Fibroblast of lung (primary cell): ENCODE measurements at regions not wholly inside any gene's neighbourhood (a gene's known extent, or its start where the extent isn't known, plus 50 kb on each side); places are given as distances from the start of the nearest gene placed in this dataset.

Source experiments
- EZH2 ChIP-seq: IDR thresholded peaks from 2 replicates; pipeline ENCODE4 v1.5.1; 2012; ENCODE audit warnings: low read length, control low read depth, mild to moderate bottlenecking; ENCODE audit errors: missing control alignments
- TF ChIP-seq, protein P1 (sequence below), 2 donors: IDR thresholded peaks in 1 of 2; conservative IDR thresholded peaks in 1 of 2; 1 replicate in 1 of 2; 2 replicates in 1 of 2; pipeline ENCODE4 v1.5.1; 2011 to 2012; ENCODE audit warnings: low read length in 2 of 2, control low read depth in 1 of 2, inconsistent platforms in 1 of 2, low read depth in 1 of 2, mild to moderate bottlenecking in 1 of 2

DNA sequence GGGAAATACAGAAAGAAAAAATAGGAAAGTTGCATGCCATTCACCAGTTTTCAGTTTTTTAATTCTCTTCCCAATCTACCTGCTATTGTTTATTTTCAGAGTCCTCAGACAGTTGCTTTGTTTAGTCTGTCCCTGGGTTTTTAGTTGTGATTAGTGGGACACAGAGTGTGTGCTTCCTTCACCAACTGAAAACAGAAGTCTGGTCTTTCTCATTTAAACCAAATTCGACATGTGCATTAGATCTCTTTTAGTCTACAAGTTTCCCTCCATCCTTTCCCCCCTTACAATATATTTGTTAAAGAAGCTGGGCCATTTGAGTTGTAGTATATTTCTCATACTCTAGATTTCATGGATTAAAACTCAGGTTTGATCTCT, 58.7 kb upstream of the STMND1 start:
- TF ChIP-seq, protein P1, sequence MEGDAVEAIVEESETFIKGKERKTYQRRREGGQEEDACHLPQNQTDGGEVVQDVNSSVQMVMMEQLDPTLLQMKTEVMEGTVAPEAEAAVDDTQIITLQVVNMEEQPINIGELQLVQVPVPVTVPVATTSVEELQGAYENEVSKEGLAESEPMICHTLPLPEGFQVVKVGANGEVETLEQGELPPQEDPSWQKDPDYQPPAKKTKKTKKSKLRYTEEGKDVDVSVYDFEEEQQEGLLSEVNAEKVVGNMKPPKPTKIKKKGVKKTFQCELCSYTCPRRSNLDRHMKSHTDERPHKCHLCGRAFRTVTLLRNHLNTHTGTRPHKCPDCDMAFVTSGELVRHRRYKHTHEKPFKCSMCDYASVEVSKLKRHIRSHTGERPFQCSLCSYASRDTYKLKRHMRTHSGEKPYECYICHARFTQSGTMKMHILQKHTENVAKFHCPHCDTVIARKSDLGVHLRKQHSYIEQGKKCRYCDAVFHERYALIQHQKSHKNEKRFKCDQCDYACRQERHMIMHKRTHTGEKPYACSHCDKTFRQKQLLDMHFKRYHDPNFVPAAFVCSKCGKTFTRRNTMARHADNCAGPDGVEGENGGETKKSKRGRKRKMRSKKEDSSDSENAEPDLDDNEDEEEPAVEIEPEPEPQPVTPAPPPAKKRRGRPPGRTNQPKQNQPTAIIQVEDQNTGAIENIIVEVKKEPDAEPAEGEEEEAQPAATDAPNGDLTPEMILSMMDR (conservative IDR thresholded peaks at IDR 0.05 in 1 of 2, IDR thresholded peaks at IDR 0.05 in 1 of 2; ENCODE audit: low read depth in 1 of 2, low read length in 2 of 2): no peak
- TF ChIP-seq EZH2: no peak
